Colonic mucosa (tissue), 4 donors: ENCODE measurements at regions not wholly inside any gene's neighbourhood (a gene's known extent, or its start where the extent isn't known, plus 50 kb on each side); places are given as distances from the start of the nearest gene placed in this dataset.

Experiments
- DNase-seq: peaks from one replicate; pipeline ENCODE4 v3.0.0-alpha.2; 2020
- H3K27ac ChIP-seq: fragments of 200-600 bp; one replicate; pipeline ENCODE4 v1.8.0; 2021
- H3K27me3 ChIP-seq: fragments of 200-600 bp; one replicate; pipeline ENCODE4 v1.8.0; 2021
- H3K36me3 ChIP-seq: fragments of 200-600 bp; one replicate; pipeline ENCODE4 v1.8.0; 2021
- H3K4me1 ChIP-seq: fragments of 200-600 bp; one replicate; pipeline ENCODE4 v1.8.0; 2021; ENCODE audit warnings: mild to moderate bottlenecking
- H3K4me3 ChIP-seq: fragments of 200-600 bp; one replicate; pipeline ENCODE4 v1.8.0; 2021
- H3K9ac ChIP-seq, 2 donors: one replicate each; pipeline ENCODE4 v1.7.0; 2013; ENCODE audit warnings: control low read depth in 2 of 2, low read depth in 2 of 2, low read length in 2 of 2
- H3K9me3 ChIP-seq: fragments of 200-600 bp; one replicate; pipeline ENCODE4 v1.8.0; 2021
- CTCF ChIP-seq: fragments of 200-600 bp; IDR thresholded peaks from one replicate; pipeline ENCODE4 v1.8.0; 2022; ENCODE audit warnings: antibody characterized with exemption, mild to moderate bottlenecking
- intact Hi-C: fragments of 100-400 bp; cut with DNase I; formaldehyde crosslinking; loops from one replicate; pipeline ENCODE4 v1.14.1; 2022
- donor health status: healthy.
- donor health status: DM: no; HTN: no; CAD: no.
- donor health status: DM: no; HTN: no; CAD: no.

- no peak for TF ChIP-seq CTCF
These were observed 476.4 kb downstream of the SOX5 start for GRCh38 chr12:23473071-23473470.

GRCh38 chr12:23474438-23474976 lies 475.0 kb downstream of the SOX5 start:
- H3K27ac ChIP-seq, result no peak overlapping the region
- no peaks in the 10 kb centered on the region for H3K4me1 ChIP-seq
- intact Hi-C loops, result no loop called here
- TF ChIP-seq CTCF, result no peak
- no peaks in the 10 kb centered on the region for H3K36me3 ChIP-seq
- no peak overlapping the region for H3K9ac ChIP-seq
- H3K27me3 ChIP-seq, result no peaks in the 10 kb centered on the region
- H3K4me3 ChIP-seq, result no peak overlapping the region
- no peak for DNase-seq
- H3K9me3 ChIP-seq, result no peaks in the 10 kb centered on the region

More at GRCh38 chr12:23473071-23473470, 476.4 kb downstream of the SOX5 start:
- Histone ChIP-seq H3K27me3 (no peaks in the 10 kb centered on the region), H3K4me3 (no peak overlapping the region), H3K4me1 (no peaks in the 10 kb centered on the region), H3K27ac (no peak overlapping the region), H3K9me3 (no peaks in the 10 kb centered on the region), H3K9ac (no peak overlapping the region), H3K36me3 (no peaks in the 10 kb centered on the region)
- intact Hi-C loops, result no loop called here
- no peak for DNase-seq
